NCI-H1417 treated with DMSO at 0.1 percent for 48 hours (cell line): ENCODE measurements at regions not wholly inside any gene's neighbourhood (a gene's known extent, or its start where the extent isn't known, plus 50 kb on each side); places are given as distances from the start of the nearest gene placed in this dataset.
"Not testable (repeated sequence)": the region's sequence is repeated elsewhere in the genome, so short reads cannot be mapped to it uniquely, and the experiment has no call there.

Experiments
- DNase-seq: peaks from one replicate; lab custom pipeline; 2025; lab: John Stamatoyannopoulos, UW

GRCh38 chr4:108458681-108459080 lies 161.7 kb upstream of the RPL34 start:
- DNase-seq, result no peak

- DNase-seq, result no peak
Measured at GRCh38 chr4:108454227-108454626, 166.1 kb upstream of the RPL34 start.

GRCh38 chr4:108453366-108453765 lies 167.0 kb upstream of the RPL34 start:
- DNase-seq, result no peak

GRCh38 chr4:108450236-108450898 lies 170.0 kb upstream of the RPL34 start:
- DNase-seq, result no peak

- DNase-seq, result no peak
Measured at GRCh38 chr4:108449129-108449528, 171.2 kb upstream of the RPL34 start.

GRCh38 chr4:108446556-108446955 lies 173.8 kb upstream of the RPL34 start:
- DNase-seq, result no peak

GRCh38 chr4:108445716-108446115 lies 174.7 kb upstream of the RPL34 start:
- no peak for DNase-seq

- no peak for DNase-seq
Measured at GRCh38 chr4:108443585-108443984, 176.8 kb upstream of the RPL34 start.

- DNase-seq, result no peak
Measured at GRCh38 chr4:108433832-108434231, 186.5 kb upstream of the RPL34 start.

GRCh38 chr4:108433394-108433793 lies 187.0 kb upstream of the RPL34 start:
- not testable (repeated sequence) for DNase-seq

GRCh38 chr4:108432418-108432817 lies 188.0 kb upstream of the RPL34 start:
- no peak for DNase-seq

- no peak for DNase-seq
Measured at GRCh38 chr4:108431986-108432385, 188.4 kb upstream of the RPL34 start.

- no peak for DNase-seq
Measured at GRCh38 chr4:108430921-108431320, 189.5 kb upstream of the RPL34 start.

- no peak for DNase-seq
Measured at GRCh38 chr4:108429662-108430061, 190.7 kb upstream of the RPL34 start.

GRCh38 chr4:108428923-108429322 lies 191.5 kb upstream of the RPL34 start:
- no peak for DNase-seq

- no peak for DNase-seq
Measured at GRCh38 chr4:108427946-108428485, 192.4 kb upstream of the RPL34 start.

GRCh38 chr4:108426493-108426892 lies 193.9 kb upstream of the RPL34 start:
- no peak for DNase-seq

GRCh38 chr4:108425988-108426387 lies 194.4 kb upstream of the RPL34 start:
- no peak for DNase-seq

- DNase-seq, result no peak
Measured at GRCh38 chr4:108417923-108418322, 202.5 kb upstream of the RPL34 start.

- no peak for DNase-seq
Measured at GRCh38 chr4:108416831-108417230, 203.5 kb upstream of the RPL34 start.

- DNase-seq, result no peak
Measured at GRCh38 chr4:108415389-108415788, 205.0 kb upstream of the RPL34 start.

- no peak for DNase-seq
Measured at GRCh38 chr4:108411836-108412235, 208.5 kb upstream of the RPL34 start.

GRCh38 chr4:108409691-108410090 lies 210.7 kb upstream of the RPL34 start:
- DNase-seq, result not testable (repeated sequence)

- no peak for DNase-seq
Measured at GRCh38 chr4:108405586-108405985, 214.8 kb upstream of the RPL34 start.
